Ovary (tissue), 7 donors: ENCODE measurements at regions not wholly inside any gene's neighbourhood (a gene's known extent, or its start where the extent isn't known, plus 50 kb on each side); places are given as distances from the start of the nearest gene placed in this dataset.

Experiments used
- DNase-seq, 5 donors: peaks; one replicate each; pipeline ENCODE4 v3.0.0-alpha.2; 2019 to 2020
- H3K27ac ChIP-seq, 2 donors: fragments of 200-600 bp; one replicate each; pipeline versions ENCODE4 v1.5.1 to v1.8.0; 2019 to 2022
- H3K27me3 ChIP-seq: fragments of 200-600 bp; one replicate; pipeline ENCODE4 v1.8.0; 2022
- H3K36me3 ChIP-seq: fragments of 200-600 bp; sonication (generic); one replicate; pipeline ENCODE4 v1.5.1; 2019
- H3K4me1 ChIP-seq: one replicate; pipeline ENCODE4 v1.8.1; 2013; ENCODE audit warnings: mild to moderate bottlenecking, moderate library complexity; ENCODE audit not compliant: insufficient read depth
- H3K4me3 ChIP-seq: fragments of 200-600 bp; sonication (generic); one replicate; pipeline ENCODE4 v1.5.1; 2017
- H3K9me3 ChIP-seq, 2 donors: fragments of 200-600 bp in 1 of 2; sonication (generic) in 1 of 2; one replicate each; pipeline versions ENCODE4 v1.5.1 to v1.8.1; 2013 to 2019; ENCODE audit warnings: mild to moderate bottlenecking in 1 of 2, moderate library complexity in 1 of 2
- EP300 ChIP-seq: sonication (generic); formaldehyde crosslinking; IDR thresholded peaks from one replicate; pipeline ENCODE4 v1.6.1; 2017; ENCODE audit warnings: antibody characterized with exemption
- POLR2A ChIP-seq: fragments of 450-650 bp; IDR thresholded peaks from one replicate; pipeline ENCODE4 v1.6.1; 2017; ENCODE audit warnings: antibody characterized with exemption, mild to moderate bottlenecking, moderate library complexity
- WGBS, 3 donors: extraction: QIAGEN DNeasy Blood & Tissue Kit in 1 of 3; methylation state at CpG; one replicate each; pipeline versions ENCODE4 v1.1.5 to v1.1.7; 2013 to 2017; 5-methylcytosine and 5-hydroxymethylcytosine counted together
- intact Hi-C, 4 donors: fragments of 100-400 bp; cut with DNase I; formaldehyde crosslinking; loops; one replicate each; pipeline versions ENCODE4 v1.11.0 to v1.15.1; 2022 to 2023
- TF ChIP-seq, protein P1 (sequence below), 3 donors: fragments of 450-650 bp in 2 of 3; fragments of 200-600 bp in 1 of 3; IDR thresholded peaks; one replicate each; pipeline versions ENCODE4 v1.5.1 to v1.8.0; 2016 to 2022; ENCODE audit warnings: antibody characterized with exemption in 3 of 3, mild to moderate bottlenecking in 1 of 3
- donor health status: DM: no; HTN: no; CAD: no; lungs with moderate emphysema.
- donor health status: DM: no; HTN: no; CAD: no.
- donor health status: Bipolar disorder and iron deficiency.
- donor health status: DM: no; HTN: no; CAD: no.
- donor health status: DM: yes; HTN: yes; CAD: no.

DNA sequence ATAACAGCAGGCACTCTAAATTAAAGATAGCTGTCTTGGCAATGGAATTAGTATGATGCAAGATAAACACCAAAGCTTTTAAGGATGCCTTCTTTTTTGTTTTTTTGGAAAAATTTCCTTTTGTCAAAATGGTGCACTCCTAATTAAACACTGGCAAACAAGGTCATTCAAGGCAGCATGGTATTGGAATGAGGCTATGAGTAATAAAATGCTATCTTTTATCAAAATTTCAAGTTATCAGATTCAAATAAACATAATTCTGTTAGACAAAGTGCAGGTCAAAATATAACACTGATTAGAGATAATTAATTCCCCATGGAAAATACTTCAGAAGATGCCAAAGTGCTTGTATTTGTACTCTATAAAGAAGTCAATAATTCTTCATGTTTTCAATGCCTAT, 514.1 kb downstream of the TENT5A start:
- Histone ChIP-seq H3K27ac (no peak overlapping the region), H3K27me3 (no peaks in the 10 kb centered on the region), H3K9me3 (no peaks in the 10 kb centered on the region), H3K36me3 (no peaks in the 10 kb centered on the region), H3K4me1 (no peaks in the 10 kb centered on the region), H3K4me3 (no peak overlapping the region)
- TF ChIP-seq, protein P1, sequence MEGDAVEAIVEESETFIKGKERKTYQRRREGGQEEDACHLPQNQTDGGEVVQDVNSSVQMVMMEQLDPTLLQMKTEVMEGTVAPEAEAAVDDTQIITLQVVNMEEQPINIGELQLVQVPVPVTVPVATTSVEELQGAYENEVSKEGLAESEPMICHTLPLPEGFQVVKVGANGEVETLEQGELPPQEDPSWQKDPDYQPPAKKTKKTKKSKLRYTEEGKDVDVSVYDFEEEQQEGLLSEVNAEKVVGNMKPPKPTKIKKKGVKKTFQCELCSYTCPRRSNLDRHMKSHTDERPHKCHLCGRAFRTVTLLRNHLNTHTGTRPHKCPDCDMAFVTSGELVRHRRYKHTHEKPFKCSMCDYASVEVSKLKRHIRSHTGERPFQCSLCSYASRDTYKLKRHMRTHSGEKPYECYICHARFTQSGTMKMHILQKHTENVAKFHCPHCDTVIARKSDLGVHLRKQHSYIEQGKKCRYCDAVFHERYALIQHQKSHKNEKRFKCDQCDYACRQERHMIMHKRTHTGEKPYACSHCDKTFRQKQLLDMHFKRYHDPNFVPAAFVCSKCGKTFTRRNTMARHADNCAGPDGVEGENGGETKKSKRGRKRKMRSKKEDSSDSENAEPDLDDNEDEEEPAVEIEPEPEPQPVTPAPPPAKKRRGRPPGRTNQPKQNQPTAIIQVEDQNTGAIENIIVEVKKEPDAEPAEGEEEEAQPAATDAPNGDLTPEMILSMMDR (IDR thresholded peaks at IDR 0.05): no peak
- no peak for TF ChIP-seq EP300
- no peak for TF ChIP-seq POLR2A
- DNase-seq: no peak
- intact Hi-C loops: no loop called here

DNA sequence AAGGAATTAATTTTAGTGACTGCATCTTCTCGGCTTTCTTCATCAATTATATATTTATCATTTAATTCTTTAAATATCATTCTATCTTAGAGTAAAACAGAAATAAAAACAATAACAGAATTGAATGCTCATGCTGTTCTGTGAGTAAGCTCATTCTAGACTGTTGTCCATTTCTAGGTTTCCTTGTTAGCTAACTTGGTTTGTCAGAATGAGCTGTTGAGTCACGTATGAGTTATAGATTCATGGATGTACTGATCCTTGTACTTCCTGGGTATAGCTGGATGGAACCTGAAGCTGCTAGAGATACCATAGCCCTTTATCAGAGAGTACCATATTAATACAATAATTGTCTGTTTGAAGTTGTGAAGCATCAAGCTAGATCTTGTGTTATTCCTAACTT, 515.3 kb downstream of the TENT5A start:
- WGBS, 3 donors: 92 to 95% (median 95%) methylated on average over 2 of the region's 2 CpGs
- H3K9me3 ChIP-seq: no peaks in the 10 kb centered on the region
- TF ChIP-seq EP300: no peak
- no peak for TF ChIP-seq POLR2A
- TF ChIP-seq, protein P1 (IDR thresholded peaks at IDR 0.05): no peak

DNA sequence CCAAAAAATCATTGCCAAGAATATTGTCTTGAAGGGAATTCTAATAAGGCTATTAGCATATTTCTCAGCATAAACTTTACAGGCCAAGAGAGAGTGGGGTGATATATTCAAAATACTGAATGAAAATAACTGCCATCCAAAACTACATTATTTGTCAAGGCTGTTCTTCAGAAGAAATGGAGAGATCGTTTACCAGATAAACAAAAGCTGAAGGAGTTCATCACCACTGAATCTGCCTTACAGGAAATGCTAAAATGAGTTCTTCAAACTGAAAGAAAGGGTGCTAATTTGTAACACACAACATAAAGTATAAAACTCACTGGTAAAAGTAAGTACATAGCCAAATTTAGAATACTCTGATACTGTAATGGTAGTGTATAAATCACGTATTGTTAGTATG, 517.0 kb downstream of the TENT5A start:
- Histone ChIP-seq H3K9me3 (no peaks in the 10 kb centered on the region), H3K27ac (no peak overlapping the region), H3K36me3 (no peaks in the 10 kb centered on the region), H3K27me3 (no peaks in the 10 kb centered on the region), H3K4me3 (no peak overlapping the region), H3K4me1 (no peaks in the 10 kb centered on the region)
- TF ChIP-seq, protein P1 (IDR thresholded peaks at IDR 0.05): no peak
- TF ChIP-seq EP300: no peak
- TF ChIP-seq POLR2A: no peak
- WGBS, 3 donors: 69 to 74% (median 73%) methylated on average over 2 of the region's 2 CpGs
- intact Hi-C loops: no loop called here
- DNase-seq: no peak

More for the DNA sequence above, 515.3 kb downstream of the TENT5A start:
- intact Hi-C loops: no loop called here
- no peaks in the 10 kb centered on the region for H3K27me3 ChIP-seq
- H3K4me3 ChIP-seq: no peak overlapping the region
- H3K4me1 ChIP-seq: no peaks in the 10 kb centered on the region
- no peak for DNase-seq
- no peaks in the 10 kb centered on the region for H3K36me3 ChIP-seq
- H3K27ac ChIP-seq: no peak overlapping the region

DNA sequence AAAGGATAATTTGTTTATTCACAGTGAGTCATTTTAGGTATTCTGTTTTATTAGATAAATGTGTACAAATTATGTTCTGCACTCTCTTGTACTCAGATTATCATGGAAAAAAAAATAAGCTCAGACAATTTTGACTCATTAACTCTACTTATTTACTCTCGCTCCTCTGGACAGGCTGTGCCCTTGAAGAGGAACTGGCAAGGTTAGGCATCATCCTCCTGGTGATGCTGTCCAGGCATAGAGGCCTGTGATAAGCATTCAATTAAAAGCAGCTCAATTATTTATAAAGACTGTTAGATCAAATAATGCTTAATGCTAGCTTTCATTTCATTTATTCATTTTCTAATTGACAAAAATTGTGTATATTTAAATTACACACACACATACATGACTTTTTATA, 518.5 kb downstream of the TENT5A start:
- WGBS, 3 donors: 35 to 40% (median 38%) methylated on average over 1 of the region's 1 CpG
- intact Hi-C loops: no loop called here
- H3K27ac ChIP-seq: no peak overlapping the region

More for the DNA sequence above, 518.5 kb downstream of the TENT5A start:
- no peak for TF ChIP-seq EP300
- TF ChIP-seq POLR2A: no peak
- TF ChIP-seq, protein P1 (IDR thresholded peaks at IDR 0.05): no peak
- Histone ChIP-seq H3K9me3 (no peaks in the 10 kb centered on the region), H3K4me3 (no peak overlapping the region), H3K4me1 (no peaks in the 10 kb centered on the region), H3K27me3 (no peaks in the 10 kb centered on the region), H3K36me3 (no peaks in the 10 kb centered on the region)
- no peak for DNase-seq
